Head of caudate nucleus (tissue), 42 donors: ENCODE measurements at regions not wholly inside any gene's neighbourhood (a gene's known extent, or its start where the extent isn't known, plus 50 kb on each side); places are given as distances from the start of the nearest gene placed in this dataset.
A peak's percentile ranks its signal among the peaks of the same experiment; 100 is the strongest.

Experiments used
- DNase-seq, 42 donors: peaks; one replicate each; pipeline versions ENCODE4 v3.0.0 to v3.0.0-alpha.2; 2020 to 2021; ENCODE audit warnings: mixed read lengths in 7 of 42
- intact Hi-C: fragments of 100-400 bp; cut with DNase I; formaldehyde crosslinking; loops from one replicate; pipeline ENCODE4 v1.15.0; 2022

DNA sequence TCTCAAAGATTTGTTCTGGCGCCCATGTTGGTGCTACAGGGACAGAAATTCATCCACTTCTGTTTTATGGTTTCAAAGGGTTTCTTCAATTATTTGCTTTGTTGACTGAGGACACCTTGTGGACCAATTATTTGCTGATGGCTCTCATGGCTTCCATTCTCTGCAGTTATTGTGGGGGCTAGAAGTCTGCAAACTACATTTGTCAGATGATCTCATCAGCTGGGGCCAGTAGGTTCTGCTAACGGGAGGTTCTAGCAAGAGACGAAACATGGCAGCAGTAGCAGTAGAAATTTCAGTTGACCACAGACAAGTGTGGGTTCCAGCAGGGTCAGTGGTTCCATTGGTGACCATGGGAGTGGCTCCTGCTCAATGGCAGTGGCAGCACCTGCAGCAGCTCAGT, 72.8 kb upstream of the BLCAP start:
- intact Hi-C loops = no loop called here
- no peak for DNase-seq

DNA sequence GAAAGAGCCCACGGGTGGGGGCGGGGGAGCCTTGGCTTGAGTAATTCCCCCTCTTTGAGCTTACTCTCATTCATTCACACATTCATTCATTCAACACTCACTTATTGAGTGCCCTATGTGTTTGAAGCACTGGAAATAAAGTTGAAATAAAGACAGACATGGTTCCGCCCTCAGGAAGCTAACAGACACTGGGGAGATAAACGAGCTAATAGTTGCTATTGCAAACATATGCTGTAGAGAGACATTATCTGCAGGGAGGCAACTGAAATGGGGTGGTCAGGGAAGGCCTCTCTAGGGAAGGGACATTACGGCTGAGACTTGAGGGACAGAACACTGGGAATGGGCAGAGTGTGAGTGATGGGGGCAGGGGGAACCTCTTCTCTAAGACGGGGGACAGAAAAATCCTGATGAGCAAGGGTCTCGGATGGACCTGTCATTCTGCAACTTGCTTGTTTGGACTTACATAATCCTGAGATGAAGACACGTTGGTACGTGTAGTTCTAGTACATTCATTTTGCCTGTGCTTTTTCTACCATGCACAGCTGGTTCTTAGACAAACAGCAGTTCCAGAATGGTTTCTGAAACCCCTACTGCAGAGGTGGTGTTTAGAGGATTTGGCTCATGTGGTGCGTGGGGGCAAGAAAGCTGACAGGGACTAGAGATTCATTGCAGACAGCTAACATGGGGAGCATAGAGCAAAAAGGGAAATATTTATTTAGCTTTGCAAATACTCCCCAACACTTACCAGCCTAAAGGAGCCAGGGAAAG, 71.1 kb upstream of the BLCAP start:
- intact Hi-C loops = no loop called here

DNA sequence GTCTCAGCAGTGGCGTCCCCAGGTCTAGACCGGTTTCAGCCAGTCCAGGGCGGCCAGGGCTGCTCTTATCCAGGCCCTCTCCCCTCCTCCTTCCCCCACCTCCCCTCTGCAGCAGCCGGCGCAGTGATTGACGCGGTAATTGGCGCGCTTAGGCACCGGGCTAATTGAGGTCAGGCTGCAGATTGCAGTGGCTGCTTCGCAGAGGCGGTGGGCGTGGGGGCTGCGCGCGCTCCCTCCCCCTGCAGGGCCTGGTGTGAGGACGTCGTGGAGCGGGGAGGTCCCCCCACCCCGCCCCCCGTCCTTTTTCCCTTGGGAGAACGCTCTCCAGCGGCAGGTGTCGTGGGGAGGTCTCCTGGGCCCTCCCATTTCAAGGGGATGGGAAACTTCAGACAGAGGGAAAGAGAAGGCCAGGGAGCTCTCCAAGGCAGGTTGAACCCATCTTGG, 70.4 kb upstream of the BLCAP start:
- intact Hi-C loops = no loop called here

More for the DNA sequence above, 71.1 kb upstream of the BLCAP start:
- DNase-seq = peak in 32 of 42 donors; percentile 3 to 68 (median 39)

DNA sequence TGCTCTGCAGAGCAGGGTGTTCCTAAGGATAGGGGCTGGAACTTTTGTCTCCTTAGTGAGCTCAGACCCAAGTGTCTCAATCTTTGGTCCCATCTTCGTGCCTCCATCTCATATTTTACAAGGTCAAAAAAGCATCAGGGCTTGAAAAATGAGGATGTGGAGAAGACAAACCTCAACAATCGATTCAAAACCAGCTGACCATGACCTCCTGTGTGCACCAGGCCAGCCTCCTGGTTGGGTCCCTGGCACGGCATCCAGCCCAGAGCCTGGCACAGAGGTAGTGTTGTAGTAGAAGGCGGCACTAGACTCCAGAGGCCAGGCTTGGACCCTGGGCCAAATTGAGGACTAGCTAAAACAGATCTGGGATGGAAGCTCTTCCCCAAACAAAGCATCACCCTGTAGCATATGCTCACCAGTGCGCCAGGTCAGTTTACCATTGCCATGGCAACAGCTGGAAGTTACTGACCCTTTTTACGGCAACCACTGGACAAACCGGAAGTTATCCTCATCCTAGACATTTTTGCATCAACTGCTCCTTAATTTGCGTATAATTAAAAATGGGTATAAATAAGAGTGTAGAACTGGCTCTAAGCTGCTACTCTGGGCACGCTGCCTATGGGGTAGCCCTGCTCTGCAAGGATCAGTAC, 69.3 kb upstream of the BLCAP start:
- intact Hi-C loops = no loop called here
- DNase-seq = no peak

More for the DNA sequence above, 70.4 kb upstream of the BLCAP start:
- peak in 33 of 42 donors; percentile 7 to 73 (median 43) for DNase-seq

DNA sequence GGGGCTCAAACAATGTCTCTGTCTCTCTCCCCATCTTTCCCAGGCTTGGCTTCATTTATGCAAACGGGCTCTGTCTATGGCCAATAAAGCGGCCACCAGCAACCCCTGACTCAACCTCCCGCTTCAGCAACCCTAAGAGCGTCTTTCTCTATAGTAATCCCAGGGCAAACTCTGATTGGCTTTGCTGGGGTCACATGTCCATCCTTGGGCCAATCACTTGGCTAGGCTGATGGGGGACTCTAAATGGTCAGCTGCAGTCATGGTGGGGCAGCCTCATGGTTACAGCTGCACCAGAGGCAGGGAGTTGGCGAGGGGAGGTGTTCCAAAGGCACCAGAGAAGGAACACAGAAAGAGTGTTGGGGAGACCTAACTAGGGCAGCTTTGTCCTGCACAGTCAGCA, 68.5 kb upstream of the BLCAP start:
- DNase-seq = no peak
- intact Hi-C loops = no loop called here

DNA sequence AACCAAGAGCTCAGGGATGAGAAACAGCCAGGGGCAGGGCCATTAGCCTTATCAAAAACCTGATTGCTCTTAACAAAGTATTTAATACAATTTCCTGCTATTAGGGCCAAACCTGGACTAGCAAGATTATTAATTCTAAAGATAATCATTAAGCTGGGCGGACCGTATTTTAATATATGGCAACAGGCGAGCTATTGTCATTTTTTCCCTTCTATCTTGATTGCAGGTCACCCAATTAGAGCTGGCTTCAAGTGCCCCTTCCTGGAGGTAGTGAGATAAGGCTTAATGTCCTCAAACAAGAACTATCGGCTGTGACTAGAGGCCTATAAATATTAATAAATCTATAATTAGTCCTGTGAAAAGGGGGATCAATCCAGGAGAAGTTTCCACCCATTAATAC, 66.0 kb upstream of the BLCAP start:
- no peak for DNase-seq
- intact Hi-C loops = no loop called here

DNA sequence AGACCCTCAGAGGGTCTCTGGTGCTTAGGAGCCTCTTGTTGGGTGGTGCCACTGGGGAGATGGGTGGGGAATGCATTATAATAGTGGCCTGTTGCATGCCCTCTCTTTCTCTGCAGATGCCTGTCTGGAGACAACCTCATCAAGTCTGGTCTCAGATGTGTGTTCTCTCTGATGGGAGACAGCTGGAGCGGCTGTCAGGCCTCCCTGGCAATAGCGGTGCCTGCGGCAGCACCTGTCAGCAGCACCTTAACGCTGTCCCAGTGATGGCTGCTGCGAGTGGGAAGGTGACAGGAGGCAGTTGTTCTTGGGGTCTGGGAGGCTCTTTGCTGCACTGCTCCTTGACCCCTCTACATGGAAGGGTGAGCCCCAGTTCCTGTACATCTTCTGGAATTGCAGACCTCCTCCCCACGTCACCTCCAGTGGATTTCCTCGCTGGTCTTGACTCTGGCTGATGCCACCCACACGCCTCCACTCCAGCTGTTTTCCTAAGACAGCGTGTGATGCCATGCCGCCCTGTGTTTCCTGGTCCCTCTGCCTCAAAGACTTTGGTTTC, 63.3 kb upstream of the BLCAP start:
- intact Hi-C loops = no loop called here
- DNase-seq = no peak

DNA sequence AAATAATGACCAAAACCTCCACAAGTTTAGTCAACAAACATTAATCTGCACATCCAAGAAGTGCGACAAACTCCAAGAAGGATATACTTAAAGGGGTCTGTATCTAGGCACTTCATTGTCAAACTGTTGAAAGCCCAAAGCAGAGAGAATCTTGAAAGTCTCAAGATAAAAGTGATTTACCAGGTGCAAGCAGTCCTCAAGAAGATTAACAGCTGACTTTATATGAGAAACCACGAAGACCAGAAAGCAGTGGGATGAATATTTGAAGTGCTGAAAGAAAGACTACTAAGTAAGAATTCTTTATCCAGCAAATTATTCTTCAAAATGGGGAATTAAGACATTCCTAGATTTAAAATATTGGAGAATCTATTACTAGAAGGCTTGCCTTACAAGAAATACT, 58.4 kb upstream of the BLCAP start:
- DNase-seq = no peak
- intact Hi-C loops = no loop called here

DNA sequence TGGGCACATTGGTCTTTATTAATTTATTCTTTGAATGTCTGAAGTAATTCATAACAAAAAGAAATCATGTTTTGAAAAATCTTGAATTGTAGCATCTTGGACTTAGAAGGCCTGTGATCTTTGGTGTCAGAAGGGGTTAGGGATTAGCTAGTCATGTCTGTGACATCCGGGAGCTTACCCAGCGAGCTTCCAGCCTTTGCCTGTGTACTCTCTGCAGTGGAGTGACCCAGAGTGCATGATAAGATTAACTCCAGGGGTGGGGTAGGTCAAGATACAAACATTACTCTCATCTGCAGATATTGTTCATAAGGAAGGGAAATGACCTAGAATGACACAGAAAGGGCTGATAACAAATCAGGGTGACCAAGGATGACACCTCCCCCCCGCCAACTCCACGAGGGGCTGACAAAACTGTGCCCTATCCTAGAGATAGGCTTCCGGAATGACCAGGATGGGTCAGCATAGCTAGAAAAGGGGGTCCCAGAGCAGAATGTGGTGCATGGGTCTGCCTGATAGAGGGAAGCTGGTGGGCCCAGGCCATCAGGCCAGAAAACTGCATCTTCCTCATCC, 56.6 kb upstream of the BLCAP start:
- DNase-seq = no peak

DNA sequence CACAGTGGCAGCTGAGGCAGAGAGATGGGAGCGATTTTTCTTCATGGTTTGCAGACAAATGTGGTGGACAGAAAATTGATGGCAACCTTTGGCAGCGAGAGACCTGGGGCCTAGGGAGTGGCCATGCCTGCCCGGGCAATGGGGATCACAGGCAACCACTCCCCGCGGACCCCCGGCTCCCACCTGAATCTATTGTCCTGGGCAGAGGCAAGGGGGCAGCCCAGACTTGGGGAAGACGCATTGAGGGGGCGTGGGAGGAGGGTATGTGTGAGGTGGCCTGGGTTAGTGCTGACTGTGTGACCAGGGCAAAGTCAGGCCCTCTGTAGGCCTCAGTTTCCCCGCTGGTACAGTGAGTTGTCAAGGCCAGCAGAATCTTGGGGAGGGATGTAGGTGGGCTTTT, 53.6 kb upstream of the BLCAP start:
- DNase-seq = no peak
- intact Hi-C loops = no loop called here

More for the DNA sequence above, 56.6 kb upstream of the BLCAP start:
- intact Hi-C loops = no loop called here

DNA sequence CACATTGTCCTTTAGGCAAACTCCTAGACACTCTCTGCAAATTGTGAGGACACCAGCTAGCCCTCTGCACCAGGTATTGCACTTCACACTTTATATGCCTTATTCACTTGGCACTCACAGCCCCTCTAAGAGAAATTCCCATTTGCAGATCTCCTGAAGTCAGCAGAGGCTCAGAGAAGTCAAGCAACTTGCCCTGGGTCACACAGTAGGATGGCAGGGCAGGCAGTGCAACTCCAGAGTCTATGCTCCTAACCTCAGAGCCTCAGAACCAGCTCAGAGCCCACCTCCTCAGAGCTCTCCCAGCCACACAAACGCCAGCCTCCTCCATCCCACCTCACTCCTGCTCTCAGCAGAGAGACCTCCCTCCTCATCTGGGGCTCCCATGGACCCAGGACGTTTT, 52.4 kb upstream of the BLCAP start:
- intact Hi-C loops = no loop called here
- DNase-seq = no peak

DNA sequence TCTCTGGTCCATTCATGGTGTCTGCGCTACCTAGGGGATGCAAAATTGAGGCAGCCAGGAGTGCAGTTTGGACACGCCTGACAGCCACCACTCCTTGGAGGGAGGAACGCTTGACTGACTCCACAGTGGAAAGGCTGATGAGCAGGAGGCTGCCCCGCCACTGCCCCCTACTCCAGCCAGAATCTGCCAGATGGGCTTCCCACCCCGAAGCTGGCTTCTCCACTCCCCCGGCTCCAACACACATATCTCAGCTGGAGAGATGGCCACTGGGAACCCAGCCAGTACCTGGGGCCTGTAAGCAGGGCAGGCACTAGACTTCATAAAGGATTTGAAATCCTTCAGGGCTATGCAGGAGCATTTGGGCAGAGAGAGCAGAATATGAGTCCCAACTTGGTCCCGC, 51.4 kb upstream of the BLCAP start:
- DNase-seq = no peak
- intact Hi-C loops = no loop called here

DNA sequence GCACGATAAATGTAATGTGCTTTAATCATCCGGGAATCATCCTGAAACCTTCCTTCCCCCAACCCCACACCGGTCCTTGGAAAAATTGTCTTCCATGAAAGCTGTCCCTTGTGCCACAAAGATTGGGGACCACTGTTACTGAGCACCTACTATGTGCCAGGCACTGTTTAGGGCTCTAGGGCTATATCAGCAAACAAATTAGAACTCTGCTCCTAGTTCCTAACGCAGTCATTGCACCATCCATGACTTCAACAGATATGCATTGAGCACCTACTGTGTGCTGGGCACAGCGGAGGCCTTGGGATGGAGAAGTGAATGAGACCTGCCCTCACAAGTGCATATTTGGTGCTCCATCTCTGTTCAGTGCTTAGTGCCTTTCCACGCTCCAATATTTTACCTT, 50.3 kb upstream of the BLCAP start:
- no peak for DNase-seq
- intact Hi-C loops = no loop called here
